ENCODE measurements at regions not wholly inside any gene's neighbourhood (a gene's known extent, or its start where the extent isn't known, plus 50 kb on each side); places are given as distances from the start of the nearest gene placed in this dataset.

DNA sequence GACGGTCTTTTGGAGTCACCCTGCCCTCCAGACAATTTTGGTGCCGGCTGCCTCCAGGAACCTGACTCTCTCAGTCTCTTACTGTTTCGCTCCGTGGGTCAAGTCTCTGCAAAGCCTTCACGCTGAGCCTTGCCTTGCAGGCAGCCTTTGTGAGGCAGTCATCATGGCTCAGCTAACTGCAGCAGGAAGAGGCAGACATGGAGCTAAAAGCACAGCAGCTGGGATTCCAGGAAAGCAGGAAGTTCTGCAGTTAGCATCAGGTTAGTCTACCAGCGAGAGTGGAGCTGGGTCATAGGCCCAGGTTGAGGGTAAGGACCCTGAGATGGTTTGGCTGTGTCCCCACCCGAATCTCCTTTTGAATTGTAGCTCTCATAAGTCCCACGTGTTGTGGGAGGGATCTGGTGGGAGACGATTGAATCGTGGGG is 305.4 kb downstream of the PCNX1 start:
- DNase-seq (no peak), ATAC-seq (no peak)
- 80% methylated on average over 10 of the region's 10 CpGs for WGBS (ENCODE audit: insufficient coverage)
- Histone ChIP-seq H3K4me3 (ENCODE audit: low read length) (no peak overlapping the region), H3K27ac (ENCODE audit: low read length) (no peak overlapping the region), H3K27me3 (ENCODE audit: control insufficient read depth, insufficient read depth, low read length) (no peaks in the 10 kb centered on the region), H3K4me1 (ENCODE audit: control insufficient read depth, insufficient read depth, low read length) (no peaks in the 10 kb centered on the region), H3K36me3 (ENCODE audit: control insufficient read depth, insufficient read depth, low read length) (no peaks in the 10 kb centered on the region), H3K9me3 (ENCODE audit: control insufficient read depth, insufficient read depth, low read length) (no peaks in the 10 kb centered on the region)
- TF ChIP-seq, protein P1, sequence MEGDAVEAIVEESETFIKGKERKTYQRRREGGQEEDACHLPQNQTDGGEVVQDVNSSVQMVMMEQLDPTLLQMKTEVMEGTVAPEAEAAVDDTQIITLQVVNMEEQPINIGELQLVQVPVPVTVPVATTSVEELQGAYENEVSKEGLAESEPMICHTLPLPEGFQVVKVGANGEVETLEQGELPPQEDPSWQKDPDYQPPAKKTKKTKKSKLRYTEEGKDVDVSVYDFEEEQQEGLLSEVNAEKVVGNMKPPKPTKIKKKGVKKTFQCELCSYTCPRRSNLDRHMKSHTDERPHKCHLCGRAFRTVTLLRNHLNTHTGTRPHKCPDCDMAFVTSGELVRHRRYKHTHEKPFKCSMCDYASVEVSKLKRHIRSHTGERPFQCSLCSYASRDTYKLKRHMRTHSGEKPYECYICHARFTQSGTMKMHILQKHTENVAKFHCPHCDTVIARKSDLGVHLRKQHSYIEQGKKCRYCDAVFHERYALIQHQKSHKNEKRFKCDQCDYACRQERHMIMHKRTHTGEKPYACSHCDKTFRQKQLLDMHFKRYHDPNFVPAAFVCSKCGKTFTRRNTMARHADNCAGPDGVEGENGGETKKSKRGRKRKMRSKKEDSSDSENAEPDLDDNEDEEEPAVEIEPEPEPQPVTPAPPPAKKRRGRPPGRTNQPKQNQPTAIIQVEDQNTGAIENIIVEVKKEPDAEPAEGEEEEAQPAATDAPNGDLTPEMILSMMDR (IDR thresholded peaks at IDR 0.05): no peak
- Mint-ChIP-seq H3K27me3 (ENCODE audit: low read depth in 2 of 2) (peaks cover 0 to 5% of the 10 kb centered on the region in 2 donors), H3K4me1 (peaks cover 0 to under 1% of the 10 kb centered on the region in 2 donors), H3K4me3 (no peak overlapping the region), H3K9me3 (no peaks in the 10 kb centered on the region), H3K36me3 (no peaks in the 10 kb centered on the region), H3K27ac (no peak overlapping the region)
- intact Hi-C loops (cut with micrococcal nuclease): no loop called here

DNA sequence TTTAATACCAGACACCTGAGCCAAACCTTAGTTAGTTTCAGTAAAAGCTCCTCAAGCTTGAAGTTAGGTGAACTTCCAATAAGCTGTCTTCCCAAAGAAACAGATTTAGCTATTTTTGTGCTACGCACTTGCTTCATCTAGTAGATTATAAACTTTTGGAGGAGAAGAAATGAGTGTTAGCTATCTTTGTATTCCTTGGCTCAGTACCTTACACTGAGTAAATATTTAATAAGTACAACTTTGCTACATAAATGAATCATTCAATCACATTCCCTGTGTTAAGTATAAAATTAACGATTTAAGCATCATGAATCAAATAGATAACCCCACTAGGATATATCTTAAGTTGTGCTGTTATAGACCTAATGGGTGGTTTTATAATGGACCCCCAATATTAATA is 307.0 kb downstream of the PCNX1 start:
- ATAC-seq (no peak), DNase-seq (no peak)
- H3K27me3 ChIP-seq (ENCODE audit: control insufficient read depth, insufficient read depth, low read length): no peaks in the 10 kb centered on the region
- intact Hi-C loops (cut with micrococcal nuclease): no loop called here
- peaks cover 9 to 14% of the 10 kb centered on the region in 2 donors for H3K4me1 Mint-ChIP-seq
- no CpG with 5 or more reads among the region's 2 CpGs for WGBS (ENCODE audit: insufficient coverage)
- H3K4me1 ChIP-seq (ENCODE audit: control insufficient read depth, insufficient read depth, low read length): peaks cover 12% of the 10 kb centered on the region
- H3K27ac ChIP-seq (ENCODE audit: low read length): no peak overlapping the region
- peaks cover 0 to 5% of the 10 kb centered on the region in 2 donors for H3K27me3 Mint-ChIP-seq (ENCODE audit: low read depth in 2 of 2)
- no peaks in the 10 kb centered on the region for H3K9me3 Mint-ChIP-seq
- no peaks in the 10 kb centered on the region for H3K36me3 Mint-ChIP-seq
- H3K9me3 ChIP-seq (ENCODE audit: control insufficient read depth, insufficient read depth, low read length): no peaks in the 10 kb centered on the region
- TF ChIP-seq, protein P1 (IDR thresholded peaks at IDR 0.05): no peak
- H3K27ac Mint-ChIP-seq: no peak overlapping the region
- no peaks in the 10 kb centered on the region for H3K36me3 ChIP-seq (ENCODE audit: control insufficient read depth, insufficient read depth, low read length)
- no peak overlapping the region for H3K4me3 ChIP-seq (ENCODE audit: low read length)
- H3K4me3 Mint-ChIP-seq: no peak overlapping the region

GRCh38 chr14:71220462-71220861 is 313.2 kb downstream of the PCNX1 start:
- WGBS (ENCODE audit: insufficient coverage): 86% methylated on average over 4 of the region's 4 CpGs
- Histone ChIP-seq H3K4me3 (ENCODE audit: low read length) (no peak overlapping the region), H3K4me1 (ENCODE audit: control insufficient read depth, insufficient read depth, low read length) (peaks cover 13% of the 10 kb centered on the region), H3K36me3 (ENCODE audit: control insufficient read depth, insufficient read depth, low read length) (no peaks in the 10 kb centered on the region), H3K9me3 (ENCODE audit: control insufficient read depth, insufficient read depth, low read length) (no peaks in the 10 kb centered on the region), H3K27me3 (ENCODE audit: control insufficient read depth, insufficient read depth, low read length) (no peaks in the 10 kb centered on the region), H3K27ac (ENCODE audit: low read length) (no peak overlapping the region)
- intact Hi-C loops (cut with micrococcal nuclease): no loop called here
- Mint-ChIP-seq H3K4me3 (no peak overlapping the region), H3K9me3 (no peaks in the 10 kb centered on the region), H3K27me3 (ENCODE audit: low read depth in 2 of 2) (no peaks in the 10 kb centered on the region), H3K27ac (no peak overlapping the region), H3K36me3 (no peaks in the 10 kb centered on the region), H3K4me1 (peaks cover 9 to 15% of the 10 kb centered on the region in 2 donors)
- no peak for DNase-seq
- TF ChIP-seq, protein P1 (IDR thresholded peaks at IDR 0.05): no peak
- no peak for ATAC-seq

GRCh38 chr14:71221119-71221518 is 313.9 kb downstream of the PCNX1 start:
- Mint-ChIP-seq H3K9me3 (no peaks in the 10 kb centered on the region), H3K4me1 (peaks cover 9 to 15% of the 10 kb centered on the region in 2 donors), H3K27me3 (ENCODE audit: low read depth in 2 of 2) (no peaks in the 10 kb centered on the region), H3K4me3 (no peak overlapping the region), H3K27ac (no peak overlapping the region), H3K36me3 (no peaks in the 10 kb centered on the region)
- Histone ChIP-seq H3K27me3 (ENCODE audit: control insufficient read depth, insufficient read depth, low read length) (no peaks in the 10 kb centered on the region), H3K4me3 (ENCODE audit: low read length) (no peak overlapping the region), H3K4me1 (ENCODE audit: control insufficient read depth, insufficient read depth, low read length) (peaks cover 13% of the 10 kb centered on the region), H3K27ac (ENCODE audit: low read length) (no peak overlapping the region), H3K36me3 (ENCODE audit: control insufficient read depth, insufficient read depth, low read length) (no peaks in the 10 kb centered on the region), H3K9me3 (ENCODE audit: control insufficient read depth, insufficient read depth, low read length) (no peaks in the 10 kb centered on the region)
- intact Hi-C loops (cut with micrococcal nuclease): no loop called here
- DNase-seq (no peak), ATAC-seq (no peak)
- 92% methylated on average over 1 of the region's 2 CpGs for WGBS (ENCODE audit: insufficient coverage)
- TF ChIP-seq, protein P1 (IDR thresholded peaks at IDR 0.05): no peak
